SK-N-SH (cell line): ENCODE measurements at regions not wholly inside any gene's neighbourhood (a gene's known extent, or its start where the extent isn't known, plus 50 kb on each side); places are given as distances from the start of the nearest gene placed in this dataset.

Experiments used
- CTCF ChIP-seq: fragments of 200-600 bp; sonication (generic); IDR thresholded peaks from 2 replicates; pipeline ENCODE4 v1.6.1; 2017; ENCODE audit warnings: antibody characterized with exemption, mild to moderate bottlenecking, moderate library complexity
- EZH2phosphoT487 ChIP-seq: fragments of 200-600 bp; sonication (generic); IDR thresholded peaks from 2 replicates; pipeline ENCODE4 v1.6.1; 2017; ENCODE audit warnings: low read depth, mixed run types, mild to moderate bottlenecking, antibody characterized with exemption, moderate library complexity, borderline replicate concordance
- FOXJ3 ChIP-seq: sonication (generic); formaldehyde crosslinking; IDR thresholded peaks from 2 replicates; pipeline ENCODE4 v1.5.1; 2020; ENCODE audit warnings: mild to moderate bottlenecking, missing genetic modification reagents
- POLR2AphosphoS5 ChIP-seq: IDR thresholded peaks from 2 replicates; pipeline ENCODE4 v1.6.1; 2012; ENCODE audit warnings: low read depth, low read length
- REST ChIP-seq: IDR thresholded peaks from 2 replicates; pipeline ENCODE4 v1.6.1; 2012; ENCODE audit warnings: mild to moderate bottlenecking, low read depth, low read length, moderate library complexity

GRCh38 chr2:19416083-19416482, 57.7 kb upstream of the OSR1 start:
- TF ChIP-seq CTCF: no peak
- no peak for TF ChIP-seq REST
- TF ChIP-seq POLR2AphosphoS5: no peak
- TF ChIP-seq EZH2phosphoT487: no peak
- no peak for TF ChIP-seq FOXJ3 (CRISPR knock-in tag)
